ENCODE measurements at regions not wholly inside any gene's neighbourhood (a gene's known extent, or its start where the extent isn't known, plus 50 kb on each side); places are given as distances from the start of the nearest gene placed in this dataset.
A peak's percentile ranks its signal among the peaks of the same experiment; 100 is the strongest.

DNA sequence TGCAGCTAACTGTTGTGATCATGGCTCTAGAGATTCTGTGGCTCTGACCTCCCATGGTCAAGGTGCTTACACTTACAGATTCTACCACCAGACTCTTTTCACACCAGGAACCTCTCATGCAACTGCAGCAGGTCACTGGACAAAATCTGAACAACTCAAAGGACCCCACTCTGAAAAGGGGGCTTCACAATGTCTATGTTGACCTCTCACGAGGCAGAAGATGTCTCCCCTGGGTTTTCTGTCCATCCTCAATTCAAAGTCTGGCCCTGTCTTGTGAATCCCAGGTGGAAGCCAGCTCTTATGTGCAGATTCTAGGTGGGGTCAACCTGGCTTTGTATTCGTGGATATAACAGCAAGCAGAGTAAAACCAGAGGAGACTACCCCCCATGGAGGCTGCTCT lies 118.6 kb upstream of the ZNF479 start:
- DNase-seq (ENCODE audit: low spot score): no peak
- no peak for FAIRE-seq

- FAIRE-seq (no peak), DNase-seq (ENCODE audit: low spot score) (no peak)
Observed at GRCh38 chr7:57256637-57257375, 124.6 kb upstream of the ZNF479 start.

DNA sequence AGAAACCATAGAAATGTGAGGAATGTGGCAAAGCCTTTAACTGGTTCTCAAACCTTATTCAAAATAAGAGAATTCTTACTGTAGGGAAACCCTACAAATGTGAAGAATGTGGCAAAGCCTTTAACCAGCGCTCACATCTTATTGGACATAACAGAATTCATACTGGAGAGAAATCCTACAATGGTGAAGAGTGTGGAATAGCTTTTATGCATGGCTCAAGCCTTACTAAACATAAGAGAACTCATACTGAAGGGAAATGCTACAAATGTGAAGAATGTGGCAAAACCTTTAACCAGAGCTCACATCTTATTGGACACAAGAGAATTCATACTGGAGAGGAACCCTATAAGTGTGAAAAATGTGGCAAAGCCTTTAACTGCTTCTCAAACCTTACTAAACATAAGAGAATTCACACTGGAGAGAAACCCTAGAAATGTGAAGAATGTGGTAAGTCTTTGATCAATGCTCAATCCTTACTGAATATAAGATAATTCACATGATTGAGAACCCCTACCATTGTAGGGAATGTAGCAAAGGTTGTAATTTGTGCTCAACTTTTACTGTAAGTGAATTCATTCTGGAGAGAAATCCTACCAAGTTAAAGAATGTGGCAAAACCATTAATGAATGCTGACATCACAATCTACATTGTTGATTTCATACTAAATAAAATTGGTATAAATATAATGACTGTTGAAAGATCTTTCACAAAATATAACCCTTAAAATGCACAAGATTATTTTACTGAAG lies 142.5 kb upstream of the ZNF479 start:
- DNase-seq (ENCODE audit: low spot score): no peak
- no peak for FAIRE-seq

GRCh38 chr7:57300747-57301146 lies 149.2 kb upstream of the ZNF716 start:
- DNase-seq (ENCODE audit: low spot score): no peak
- no peak for FAIRE-seq

DNA sequence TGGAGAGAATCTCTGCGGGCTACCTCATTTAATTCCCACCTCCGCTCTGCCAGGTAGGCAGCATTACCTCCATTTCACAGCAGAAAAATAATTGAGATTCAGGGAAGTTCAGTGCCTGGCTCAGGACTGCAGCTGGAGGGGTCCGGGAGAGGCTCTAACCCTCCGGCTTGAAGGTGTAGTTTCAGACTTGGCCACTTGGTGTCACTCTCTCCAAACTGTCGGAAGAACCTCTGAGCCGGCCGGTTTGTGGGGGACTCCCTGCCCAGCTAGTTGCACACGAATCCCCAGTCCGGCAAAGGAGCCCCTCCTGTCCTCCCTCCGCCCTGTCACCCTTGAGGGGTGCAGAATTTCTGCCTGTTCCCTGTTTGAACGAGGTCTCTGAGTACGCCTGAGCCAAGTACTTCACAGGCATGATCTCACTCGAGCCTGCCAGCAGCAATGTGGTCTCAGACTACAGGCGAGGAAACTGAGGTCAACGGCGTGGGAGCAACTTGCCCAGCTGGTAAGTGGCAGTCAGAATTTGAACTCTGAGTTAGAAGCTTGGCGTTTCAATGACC lies 144.7 kb upstream of the ZNF716 start:
- FAIRE-seq (peak; percentile 67), DNase-seq (ENCODE audit: low spot score) (peak; percentile 18)

GRCh38 chr7:57308631-57309408 lies 141.2 kb upstream of the ZNF716 start:
- no peak for FAIRE-seq

GRCh38 chr7:57327081-57327480 lies 122.9 kb upstream of the ZNF716 start:
- no peak for FAIRE-seq

More at GRCh38 chr7:57308631-57309408, 141.2 kb upstream of the ZNF716 start:
- DNase-seq (ENCODE audit: low spot score): peak; percentile 23

DNA sequence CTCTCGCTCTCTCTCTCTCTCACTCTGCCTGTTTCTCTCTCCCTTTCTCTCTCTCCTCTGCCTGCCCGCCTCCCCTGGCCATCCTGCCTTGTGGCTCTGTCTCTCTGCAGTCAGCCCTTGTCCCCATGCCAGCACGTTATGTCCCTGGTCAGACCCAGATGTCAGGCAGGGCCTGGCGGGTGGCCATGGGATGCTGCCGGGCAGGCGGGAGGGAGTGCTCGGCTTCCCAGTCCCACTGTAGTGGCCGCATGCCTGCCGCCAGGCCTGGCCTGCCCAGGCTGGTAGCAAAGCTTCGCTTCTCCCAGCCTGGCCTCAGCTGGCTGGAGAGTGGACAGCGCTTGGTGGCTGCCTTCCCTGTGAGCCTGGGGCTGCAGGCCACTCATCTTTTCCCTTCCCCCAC lies 121.5 kb upstream of the ZNF716 start:
- DNase-seq (ENCODE audit: low spot score): no peak
- no peak for FAIRE-seq

More at GRCh38 chr7:57327081-57327480, 122.9 kb upstream of the ZNF716 start:
- DNase-seq (ENCODE audit: low spot score): no peak

DNA sequence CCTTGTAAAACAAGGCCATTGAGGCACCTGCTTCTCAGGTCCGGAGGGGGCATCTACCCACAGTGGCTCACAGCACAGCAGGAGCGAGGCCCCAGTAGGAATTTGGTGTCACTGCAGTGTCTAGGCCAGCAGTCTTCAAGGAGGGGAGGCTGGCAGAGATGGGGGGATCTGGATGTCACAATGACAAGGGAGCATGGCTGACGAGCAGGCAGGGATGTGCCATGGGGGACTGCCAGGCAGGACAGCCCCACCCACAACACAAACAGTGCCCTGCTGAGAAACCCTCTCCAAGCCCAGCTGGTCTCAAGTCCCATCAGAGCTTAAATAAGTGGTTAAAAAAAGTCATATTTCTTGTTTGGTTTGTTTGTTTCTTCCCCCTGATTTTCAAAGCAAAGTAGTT lies 121.0 kb upstream of the ZNF716 start:
- FAIRE-seq: no peak

GRCh38 chr7:57339198-57339944 lies 110.6 kb upstream of the ZNF716 start:
- DNase-seq (ENCODE audit: low spot score): no peak
- FAIRE-seq: no peak

More for the DNA sequence above, 121.0 kb upstream of the ZNF716 start:
- DNase-seq (ENCODE audit: low spot score): no peak

DNA sequence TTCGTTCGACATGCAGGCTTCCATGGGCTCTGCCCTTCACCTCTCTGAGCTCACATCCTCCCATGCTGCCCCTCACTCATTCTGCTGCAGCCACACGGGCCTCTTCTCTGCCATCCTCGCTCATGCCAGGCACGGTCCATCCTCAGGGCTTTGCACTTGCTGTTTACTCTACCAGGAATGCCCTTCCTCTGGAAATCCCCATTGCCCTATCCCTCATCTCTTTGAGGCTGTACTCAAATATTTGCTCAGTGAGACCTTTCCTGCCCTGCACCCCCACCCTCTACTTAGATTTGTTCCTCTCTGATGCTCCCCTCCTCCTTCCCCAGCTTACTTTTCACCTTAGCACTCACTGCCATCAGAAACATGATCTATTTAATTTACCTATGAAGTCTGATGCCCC lies 107.0 kb upstream of the ZNF716 start:
- DNase-seq (ENCODE audit: low spot score) (no peak), FAIRE-seq (no peak)

- FAIRE-seq: no peak
Observed at GRCh38 chr7:57343901-57344622, 105.9 kb upstream of the ZNF716 start.

GRCh38 chr7:57344957-57345356 lies 105.0 kb upstream of the ZNF716 start:
- DNase-seq (ENCODE audit: low spot score) (no peak), FAIRE-seq (no peak)

More at GRCh38 chr7:57343901-57344622, 105.9 kb upstream of the ZNF716 start:
- no peak for DNase-seq (ENCODE audit: low spot score)

DNA sequence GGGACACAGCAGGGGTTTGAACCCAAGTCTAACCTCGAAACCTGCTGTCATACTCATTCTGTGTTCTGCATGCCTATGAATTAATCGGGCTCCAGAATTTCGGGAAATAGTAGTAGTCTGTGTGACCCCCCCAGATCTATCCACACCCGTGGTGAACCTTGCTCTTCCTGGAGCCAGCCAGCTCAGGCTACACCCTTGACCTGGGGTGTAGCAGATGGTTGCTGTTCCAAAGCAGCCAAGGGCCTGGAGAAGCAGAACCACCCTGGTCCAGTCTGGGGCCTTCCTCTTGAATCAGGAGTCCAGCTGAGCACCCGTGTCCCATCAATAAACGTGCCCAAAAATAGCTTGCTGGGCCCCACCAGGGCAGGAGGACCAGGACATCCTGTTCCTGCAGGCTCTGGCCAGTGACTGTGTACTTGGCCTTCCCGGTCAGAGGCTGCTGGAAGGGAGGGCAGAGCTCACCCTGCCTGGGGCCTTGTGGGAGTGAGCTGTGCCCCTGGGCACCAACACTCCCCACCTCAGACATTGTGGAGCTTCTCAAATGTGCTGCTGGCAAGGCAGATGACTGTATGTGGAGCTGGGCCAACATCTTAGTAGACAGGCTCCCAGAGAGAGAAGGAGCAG lies 101.2 kb upstream of the ZNF716 start:
- no peak for DNase-seq (ENCODE audit: low spot score)
- FAIRE-seq: no peak

- FAIRE-seq: no peak
Observed at GRCh38 chr7:57354195-57354594, 95.8 kb upstream of the ZNF716 start.

DNA sequence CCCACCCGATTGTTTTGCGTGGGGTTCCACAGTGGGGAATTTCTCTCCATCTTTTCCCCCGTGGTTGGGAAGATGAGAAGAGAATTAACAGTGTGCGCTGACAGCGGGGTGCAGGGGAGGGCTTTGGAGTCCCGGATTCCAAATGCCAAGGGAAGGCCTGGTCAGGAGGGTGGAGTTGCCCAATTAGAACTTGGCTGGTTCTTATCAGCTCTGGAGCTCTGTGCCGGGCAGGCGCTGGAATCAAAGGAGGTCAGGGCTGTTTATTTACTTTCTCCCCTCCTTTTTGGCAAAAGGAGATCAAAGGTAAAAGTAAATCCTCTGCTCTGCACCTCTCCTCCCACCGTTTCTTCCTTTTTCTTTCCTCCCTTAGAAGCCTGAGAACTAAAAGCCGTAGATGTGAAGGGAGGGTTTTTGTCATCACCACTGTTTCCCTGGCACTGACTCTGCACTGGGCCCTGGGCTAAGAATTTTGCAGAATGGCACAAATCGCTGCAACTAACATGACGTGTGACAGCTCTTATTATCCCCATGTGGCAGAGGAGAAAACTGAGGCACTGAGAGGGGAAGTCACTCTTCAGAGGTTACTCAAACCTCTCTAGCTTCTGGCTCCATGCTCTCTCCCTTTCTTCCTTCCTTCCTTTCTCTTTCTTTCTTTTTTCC lies 95.2 kb upstream of the ZNF716 start:
- FAIRE-seq (no peak), DNase-seq (ENCODE audit: low spot score) (no peak)

More at GRCh38 chr7:57354195-57354594, 95.8 kb upstream of the ZNF716 start:
- no peak for DNase-seq (ENCODE audit: low spot score)

GRCh38 chr7:57361406-57361805 lies 88.6 kb upstream of the ZNF716 start:
- DNase-seq (ENCODE audit: low spot score) (no peak), FAIRE-seq (no peak)

GRCh38 chr7:57362868-57363267 lies 87.1 kb upstream of the ZNF716 start:
- FAIRE-seq (no peak), DNase-seq (ENCODE audit: low spot score) (no peak)

- FAIRE-seq (no peak), DNase-seq (ENCODE audit: low spot score) (no peak)
Observed at GRCh38 chr7:57363321-57363720, 86.7 kb upstream of the ZNF716 start.
